Pancreas (tissue), 10 donors: ENCODE measurements at regions not wholly inside any gene's neighbourhood (a gene's known extent, or its start where the extent isn't known, plus 50 kb on each side); places are given as distances from the start of the nearest gene placed in this dataset.

Experiments
- ATAC-seq, 4 donors: fragments of 200-7000 bp; cut with Tn5 transposase; one replicate each; pipeline versions ENCODE4 v1.8.0 to v1.9.1; 2020; ENCODE audit warnings: mild to moderate bottlenecking in 4 of 4, moderate library complexity in 4 of 4
- DNase-seq, 6 donors: peaks; one replicate each; pipeline ENCODE4 v3.0.0-alpha.2; 2020
- FAIRE-seq: peaks from 2 replicates; lab custom pipeline; 2012; peaks lifted over from hg19 to GRCh38; lab: Jason Lieb, UNC
- H3K27ac ChIP-seq, 4 donors: fragments of 200-600 bp; sonication (generic); 1 replicate in 3 of 4; 2 replicates in 1 of 4; pipeline versions ENCODE4 v1.5.0 to v1.8.0; 2020
- H3K27me3 ChIP-seq, 4 donors: fragments of 200-600 bp; one replicate each; pipeline ENCODE4 v1.8.0; 2021
- H3K36me3 ChIP-seq, 3 donors: fragments of 200-600 bp; sonication (generic) in 1 of 3; one replicate each; pipeline versions ENCODE4 v1.5.0 to v1.8.0; 2020 to 2021
- H3K4me1 ChIP-seq, 3 donors: fragments of 200-600 bp; one replicate each; pipeline ENCODE4 v1.8.0; 2021
- H3K4me3 ChIP-seq, 4 donors: fragments of 200-600 bp; sonication (generic) in 2 of 4; one replicate each; pipeline versions ENCODE4 v1.5.0 to v1.8.0; 2020 to 2021
- H3K9me3 ChIP-seq, 4 donors: fragments of 200-600 bp; one replicate each; pipeline ENCODE4 v1.8.0; 2021
- WGBS, 2 donors: extraction: QIAGEN DNeasy Blood & Tissue Kit; methylation state at CpG; one replicate each; pipeline ENCODE4 v1.1.7; 2013; 5-methylcytosine and 5-hydroxymethylcytosine counted together
- intact Hi-C, 3 donors: fragments of 100-400 bp; cut with DNase I; formaldehyde crosslinking; loops; one replicate each; pipeline versions ENCODE4 v1.11.1 to v1.14.2; 2022
- TF ChIP-seq, protein P1 (sequence below), 4 donors: fragments of 200-600 bp; sonication (generic) in 3 of 4; IDR thresholded peaks; one replicate each; pipeline versions ENCODE4 v1.5.0 to v1.8.0; 2021; ENCODE audit warnings: antibody characterized with exemption in 4 of 4
- donor health status: healthy with polysubstance abuse.
- donor health status: DM: no; HTN: no; CAD: no; lungs with moderate emphysema.
- donor health status: DM: no; HTN: no; CAD: no.
- donor health status: control.
- donor health status: control.
- donor health status: Bipolar disorder and iron deficiency.
- donor health status: DM: yes; HTN: yes; CAD: no.
- donor health status: DM: no; HTN: no; CAD: no.
- donor health status: DM: no; HTN: no; CAD: no.
- donor health status: DM: yes; HTN: yes; CAD: no.

DNA sequence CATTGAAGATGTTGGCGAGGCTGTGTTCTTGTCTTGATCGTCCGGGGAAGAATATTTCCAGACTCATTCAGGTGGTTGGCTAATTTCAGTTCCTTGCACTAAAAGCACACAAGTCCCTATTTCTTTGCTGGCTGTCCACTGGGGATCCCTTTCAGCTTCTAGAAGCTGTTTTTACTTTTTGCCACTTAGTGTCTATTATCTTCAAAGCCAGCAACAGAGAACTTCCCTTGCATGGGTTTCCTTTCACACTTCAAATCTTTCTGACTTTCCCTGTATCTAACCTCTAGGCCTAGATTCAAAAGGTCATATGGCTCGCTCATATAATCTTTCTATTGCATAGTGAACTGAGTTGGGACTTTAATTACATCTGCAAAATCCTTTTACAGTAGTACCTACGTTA lies 215.3 kb upstream of the PCDH9 start:
- H3K27ac ChIP-seq, result no peak overlapping the region
- intact Hi-C loops, result no loop called here
- H3K27me3 ChIP-seq, result no peaks in the 10 kb centered on the region
- DNase-seq, result no peak
- no peak overlapping the region for H3K4me3 ChIP-seq
- WGBS, 2 donors, result 64 to 77% methylated on average over 5 of the region's 5 CpGs
- no peaks in the 10 kb centered on the region for H3K9me3 ChIP-seq
- FAIRE-seq, result no peak
- ATAC-seq, result no peak
- no peaks in the 10 kb centered on the region for H3K36me3 ChIP-seq
- TF ChIP-seq, protein P1, sequence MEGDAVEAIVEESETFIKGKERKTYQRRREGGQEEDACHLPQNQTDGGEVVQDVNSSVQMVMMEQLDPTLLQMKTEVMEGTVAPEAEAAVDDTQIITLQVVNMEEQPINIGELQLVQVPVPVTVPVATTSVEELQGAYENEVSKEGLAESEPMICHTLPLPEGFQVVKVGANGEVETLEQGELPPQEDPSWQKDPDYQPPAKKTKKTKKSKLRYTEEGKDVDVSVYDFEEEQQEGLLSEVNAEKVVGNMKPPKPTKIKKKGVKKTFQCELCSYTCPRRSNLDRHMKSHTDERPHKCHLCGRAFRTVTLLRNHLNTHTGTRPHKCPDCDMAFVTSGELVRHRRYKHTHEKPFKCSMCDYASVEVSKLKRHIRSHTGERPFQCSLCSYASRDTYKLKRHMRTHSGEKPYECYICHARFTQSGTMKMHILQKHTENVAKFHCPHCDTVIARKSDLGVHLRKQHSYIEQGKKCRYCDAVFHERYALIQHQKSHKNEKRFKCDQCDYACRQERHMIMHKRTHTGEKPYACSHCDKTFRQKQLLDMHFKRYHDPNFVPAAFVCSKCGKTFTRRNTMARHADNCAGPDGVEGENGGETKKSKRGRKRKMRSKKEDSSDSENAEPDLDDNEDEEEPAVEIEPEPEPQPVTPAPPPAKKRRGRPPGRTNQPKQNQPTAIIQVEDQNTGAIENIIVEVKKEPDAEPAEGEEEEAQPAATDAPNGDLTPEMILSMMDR (IDR thresholded peaks at IDR 0.05), result no peak
- no peaks in the 10 kb centered on the region for H3K4me1 ChIP-seq

DNA sequence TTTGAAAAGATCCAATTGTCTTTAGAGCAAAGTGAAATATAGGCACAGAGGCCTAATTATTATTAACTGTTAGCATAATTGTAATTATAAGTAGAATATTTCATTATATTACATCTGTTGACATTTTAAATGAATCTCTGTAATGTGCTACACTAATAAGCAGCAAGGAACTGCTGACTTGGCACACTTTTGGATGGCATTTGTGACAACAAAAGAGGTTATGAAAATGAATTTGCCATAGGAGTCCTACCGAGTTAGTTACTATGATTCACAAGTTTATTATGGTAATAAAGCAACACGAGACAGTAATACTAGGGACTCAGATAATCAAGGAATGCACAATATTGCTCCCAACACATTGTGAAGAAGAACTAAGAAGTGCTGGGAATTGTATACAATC lies 213.8 kb upstream of the PCDH9 start:
- H3K27ac ChIP-seq, result no peak overlapping the region
- no peaks in the 10 kb centered on the region for H3K36me3 ChIP-seq
- TF ChIP-seq, protein P1 (IDR thresholded peaks at IDR 0.05), result no peak
- H3K9me3 ChIP-seq, result no peaks in the 10 kb centered on the region
- intact Hi-C loops, result no loop called here
- WGBS, 2 donors, result 51 to 64% methylated on average over 2 of the region's 2 CpGs
- no peaks in the 10 kb centered on the region for H3K4me1 ChIP-seq
- DNase-seq, result no peak
- no peak for ATAC-seq
- no peak for FAIRE-seq
- no peak overlapping the region for H3K4me3 ChIP-seq
- no peaks in the 10 kb centered on the region for H3K27me3 ChIP-seq

DNA sequence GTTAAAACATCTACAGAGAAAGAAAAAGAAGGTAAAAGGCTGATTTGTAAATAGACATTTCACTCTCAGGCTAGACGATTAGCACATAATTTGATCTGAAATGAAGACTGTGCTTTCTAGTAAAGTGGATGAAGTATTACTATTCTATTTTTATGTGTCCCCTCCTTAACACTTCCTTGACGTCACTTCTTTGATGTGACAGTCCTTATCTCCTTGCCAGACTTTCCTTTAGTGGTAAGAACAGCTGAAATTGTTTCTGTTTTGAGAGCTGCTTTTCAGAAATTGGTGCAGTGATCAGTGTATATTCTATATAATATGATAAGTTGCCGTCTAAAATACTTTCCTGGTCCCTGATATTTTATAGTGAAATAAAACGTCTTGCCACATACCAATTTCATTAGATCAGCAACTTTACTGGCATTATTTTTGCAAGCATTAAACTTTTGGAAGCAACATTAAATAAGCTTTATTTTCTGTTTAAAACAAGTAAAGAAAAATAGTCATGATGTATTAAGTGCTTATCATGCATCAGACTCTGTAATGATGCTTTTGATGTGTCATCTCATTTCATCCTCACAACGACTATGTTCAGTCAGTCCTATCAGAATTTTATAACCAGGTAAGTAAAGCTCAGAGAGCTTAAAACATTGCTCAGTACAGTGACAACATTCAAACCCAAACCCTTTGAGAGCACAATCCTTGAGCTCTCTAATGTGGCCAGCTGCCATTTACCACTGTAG lies 210.3 kb upstream of the PCDH9 start:
- no peak overlapping the region for H3K27ac ChIP-seq
- no peak for ATAC-seq
- intact Hi-C loops, result no loop called here
- 25 to 35% methylated on average over 5 of the region's 5 CpGs for WGBS, 2 donors
- H3K4me1 ChIP-seq, result no peaks in the 10 kb centered on the region
- TF ChIP-seq, protein P1 (IDR thresholded peaks at IDR 0.05), result no peak
- no peak overlapping the region for H3K4me3 ChIP-seq
- no peaks in the 10 kb centered on the region for H3K27me3 ChIP-seq
- no peak for FAIRE-seq
- no peaks in the 10 kb centered on the region for H3K36me3 ChIP-seq
- DNase-seq, result no peak
- H3K9me3 ChIP-seq, result no peaks in the 10 kb centered on the region

DNA sequence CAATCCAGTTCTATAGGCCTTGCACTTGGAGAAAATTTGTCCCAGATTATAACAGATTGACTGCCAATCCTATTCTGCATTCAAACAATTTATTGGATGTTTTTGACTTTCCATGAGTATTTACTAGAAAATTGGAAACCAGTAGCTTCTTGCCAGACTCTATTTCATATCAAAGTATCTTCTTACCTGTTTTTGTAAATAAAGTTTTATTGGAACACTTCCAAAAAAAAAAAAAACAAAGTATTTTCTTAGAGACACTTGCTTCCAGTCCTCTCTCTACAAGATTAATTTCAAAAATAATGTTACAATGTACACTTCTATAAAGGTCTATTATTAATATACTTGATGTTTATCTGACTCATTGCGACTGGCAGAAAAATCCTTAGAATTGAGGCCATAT lies 209.2 kb upstream of the PCDH9 start:
- ATAC-seq, result no peak
- Histone ChIP-seq H3K9me3 (no peaks in the 10 kb centered on the region), H3K4me3 (no peak overlapping the region), H3K27ac (no peak overlapping the region), H3K27me3 (no peaks in the 10 kb centered on the region), H3K4me1 (no peaks in the 10 kb centered on the region), H3K36me3 (no peaks in the 10 kb centered on the region)
- 49 to 59% methylated on average over 1 of the region's 1 CpG for WGBS, 2 donors
- no peak for FAIRE-seq
- TF ChIP-seq, protein P1 (IDR thresholded peaks at IDR 0.05), result no peak
- intact Hi-C loops, result no loop called here
- no peak for DNase-seq

DNA sequence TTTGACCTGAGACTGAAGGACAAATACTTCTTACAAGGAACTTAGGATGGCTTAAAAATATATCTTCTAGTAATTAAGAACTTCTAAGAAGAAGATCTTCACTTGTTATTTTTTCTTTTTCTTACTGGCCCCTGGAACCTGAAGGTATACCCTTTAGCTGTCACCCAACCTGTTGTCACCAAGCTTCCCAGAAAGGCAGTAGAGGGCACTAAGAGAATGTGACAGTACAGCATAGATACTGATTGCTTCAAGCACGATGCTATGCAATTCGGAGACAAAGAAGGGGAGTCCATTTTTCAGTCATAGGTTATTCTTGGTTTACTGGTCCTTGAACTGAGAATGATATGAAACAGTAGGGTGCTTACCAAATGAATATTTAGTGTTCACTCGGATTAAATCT lies 208.3 kb upstream of the PCDH9 start:
- FAIRE-seq, result no peak
- DNase-seq, result no peak

More for the DNA sequence above, 208.3 kb upstream of the PCDH9 start:
- intact Hi-C loops, result no loop called here
- H3K4me3 ChIP-seq, result no peak overlapping the region
- no peaks in the 10 kb centered on the region for H3K27me3 ChIP-seq
- no peaks in the 10 kb centered on the region for H3K4me1 ChIP-seq
- H3K27ac ChIP-seq, result no peak overlapping the region
- TF ChIP-seq, protein P1 (IDR thresholded peaks at IDR 0.05), result no peak
- no peaks in the 10 kb centered on the region for H3K36me3 ChIP-seq
- ATAC-seq, result no peak
- H3K9me3 ChIP-seq, result no peaks in the 10 kb centered on the region
- WGBS, 2 donors, result 24 to 34% methylated on average over 3 of the region's 3 CpGs
